CD14-positive monocyte (primary cell): ENCODE measurements at regions not wholly inside any gene's neighbourhood (a gene's known extent, or its start where the extent isn't known, plus 50 kb on each side); places are given as distances from the start of the nearest gene placed in this dataset.

Experiments used
- DNase-seq, 3 donors: peaks; one replicate each; pipeline ENCODE4 v3.0.0-alpha.2; 2011 to 2022
- H2AFZ ChIP-seq: 2 replicates; pipeline ENCODE4 v1.6.0; 2012; ENCODE audit warnings: mild to moderate bottlenecking, low read depth, low read length, inconsistent platforms; ENCODE audit not compliant: insufficient read depth, poor library complexity, severe bottlenecking
- H3K27ac ChIP-seq, 2 donors: 1 replicate in 1 of 2; 2 replicates in 1 of 2; pipeline ENCODE4 v1.5.1; 2012 to 2013; ENCODE audit warnings: low read length in 2 of 2, control low read depth in 1 of 2, inconsistent platforms in 1 of 2, low read depth in 1 of 2, mild to moderate bottlenecking in 1 of 2
- H3K27me3 ChIP-seq, 2 donors: one replicate each; pipeline versions ENCODE4 v1.6.0 to v1.6.1; 2011 to 2013; ENCODE audit warnings: low read length in 2 of 2; ENCODE audit not compliant: control insufficient read depth in 2 of 2, insufficient read depth in 2 of 2
- H3K36me3 ChIP-seq, 2 donors: replicated peaks in 1 of 2; 1 replicate in 1 of 2; 2 replicates in 1 of 2; pipeline versions ENCODE4 v1.5.1 to v1.6.1; 2012 to 2013; ENCODE audit warnings: low read length in 2 of 2, control low read depth in 1 of 2, inconsistent platforms in 1 of 2, mild to moderate bottlenecking in 1 of 2; ENCODE audit not compliant: insufficient read depth in 2 of 2, control insufficient read depth in 1 of 2
- H3K4me1 ChIP-seq, 2 donors: 1 replicate in 1 of 2; 2 replicates in 1 of 2; pipeline versions ENCODE4 v1.5.1 to v1.6.1; 2012 to 2013; ENCODE audit warnings: low read length in 2 of 2, control low read depth in 1 of 2, inconsistent platforms in 1 of 2, mild to moderate bottlenecking in 1 of 2, moderate library complexity in 1 of 2; ENCODE audit not compliant: insufficient read depth in 2 of 2, control insufficient read depth in 1 of 2
- H3K4me2 ChIP-seq: replicated peaks from 2 replicates; pipeline ENCODE3; 2012; ENCODE audit warnings: low read length, moderate library complexity, mild to moderate bottlenecking; ENCODE audit not compliant: poor library complexity, severe bottlenecking; ENCODE audit errors: extremely low read depth
- H3K4me3 ChIP-seq, 3 experiments: fragments of 200-600 bp in 1 of 3; sonication (generic) in 1 of 3; replicated peaks in 1 of 3; 1 replicate in 2 of 3; 2 replicates in 1 of 3; pipeline ENCODE4 v1.5.1; 2011 to 2013; ENCODE audit warnings: low read length in 3 of 3, mild to moderate bottlenecking in 3 of 3, control low read depth in 2 of 3, low read depth in 2 of 3, inconsistent platforms in 1 of 3, moderate library complexity in 1 of 3
- H3K79me2 ChIP-seq: 2 replicates; pipeline ENCODE4 v1.6.0; 2012; ENCODE audit warnings: mild to moderate bottlenecking, control low read depth, inconsistent platforms, low read length, moderate library complexity; ENCODE audit not compliant: insufficient read depth
- H3K9ac ChIP-seq: 2 replicates; pipeline ENCODE4 v1.6.0; 2017; ENCODE audit warnings: low read length, mild to moderate bottlenecking; ENCODE audit not compliant: insufficient read depth, poor library complexity, severe bottlenecking
- H3K9me3 ChIP-seq, 2 donors: replicated peaks in 1 of 2; 1 replicate in 1 of 2; 2 replicates in 1 of 2; pipeline versions ENCODE4 v1.5.1 to v1.6.1; 2012 to 2013; ENCODE audit warnings: low read length in 2 of 2, control low read depth in 1 of 2; ENCODE audit not compliant: control insufficient read depth in 1 of 2, insufficient read depth in 1 of 2
- H4K20me1 ChIP-seq: 2 replicates; pipeline ENCODE4 v1.6.0; 2012; ENCODE audit warnings: mild to moderate bottlenecking, low read length, control low read depth, moderate library complexity; ENCODE audit not compliant: insufficient read depth
- H3K27ac Mint-ChIP-seq, 7 donors: one replicate each; pipeline ENCODE4 v1.8.0; 2020; ENCODE audit warnings: mild to moderate bottlenecking in 7 of 7, mixed read lengths in 7 of 7, moderate library complexity in 6 of 7, inconsistent platforms in 2 of 7
- H3K27me3 Mint-ChIP-seq, 3 donors: one replicate each; pipeline ENCODE4 v1.8.0; 2021 to 2022; ENCODE audit warnings: low read depth in 3 of 3, mild to moderate bottlenecking in 3 of 3, mixed read lengths in 3 of 3, moderate library complexity in 3 of 3, inconsistent platforms in 1 of 3
- H3K36me3 Mint-ChIP-seq, 2 donors: one replicate each; pipeline ENCODE4 v1.8.0; 2020; ENCODE audit warnings: mixed read lengths in 2 of 2, inconsistent platforms in 1 of 2, mild to moderate bottlenecking in 1 of 2
- H3K4me1 Mint-ChIP-seq: one replicate; pipeline ENCODE4 v1.8.0; 2020; ENCODE audit warnings: mild to moderate bottlenecking, mixed read lengths
- H3K4me3 Mint-ChIP-seq, 2 donors: one replicate each; pipeline ENCODE4 v1.8.0; 2020; ENCODE audit warnings: mild to moderate bottlenecking in 2 of 2, mixed read lengths in 2 of 2, moderate library complexity in 1 of 2
- H3K9me3 Mint-ChIP-seq, 7 donors: one replicate each; pipeline ENCODE4 v1.8.0; 2020 to 2022; ENCODE audit warnings: mixed read lengths in 7 of 7, mild to moderate bottlenecking in 6 of 7, moderate library complexity in 6 of 7, inconsistent platforms in 2 of 7
- WGBS: methylation state at CpG from one replicate; pipeline ENCODE4 v1.1.5; 2013; ENCODE audit warnings: missing lambda C conversion rate; ENCODE audit not compliant: insufficient coverage; 5-methylcytosine and 5-hydroxymethylcytosine counted together
- intact Hi-C, 2 donors: fragments of 100-400 bp; cut with micrococcal nuclease; formaldehyde crosslinking; loops; one replicate each; pipeline versions ENCODE4 v1.15.0 to v1.15.1; 2023
- TF ChIP-seq, protein P1 (sequence below): fragments of 200-600 bp; IDR thresholded peaks from one replicate; pipeline ENCODE4 v1.8.0; 2022; ENCODE audit warnings: antibody characterized with exemption, mild to moderate bottlenecking

DNA sequence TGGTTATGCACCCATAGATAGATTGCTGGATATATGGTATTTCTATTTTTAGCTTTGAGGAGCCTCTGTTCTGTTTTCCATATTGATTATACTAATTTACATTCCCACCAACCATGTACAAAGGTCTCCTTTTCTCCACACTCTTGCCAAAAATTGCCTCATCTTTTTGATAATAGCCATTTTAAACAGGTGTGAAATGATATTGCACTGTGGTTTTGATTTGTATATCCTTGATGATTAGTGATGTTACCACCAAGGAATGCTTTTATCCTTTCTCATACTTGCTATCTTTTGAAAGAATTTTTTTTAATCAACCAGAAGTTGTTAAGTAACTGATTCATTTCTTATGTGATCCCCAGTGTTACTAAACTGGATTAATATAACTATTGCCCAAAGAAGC, 60.0 kb downstream of the BBS10 start:
- Histone ChIP-seq H3K9ac (no peak overlapping the region), H3K79me2 (no peaks in the 10 kb centered on the region), H3K4me3 (no peak overlapping the region), H3K36me3 (no peaks in the 10 kb centered on the region), H4K20me1 (no peaks in the 10 kb centered on the region), H3K4me2 (no peak overlapping the region), H2AFZ (no peak overlapping the region), H3K27me3 (no peaks in the 10 kb centered on the region), H3K27ac (no peak overlapping the region), H3K4me1 (no peaks in the 10 kb centered on the region), H3K9me3 (no peaks in the 10 kb centered on the region)
- Mint-ChIP-seq H3K4me1 (no peaks in the 10 kb centered on the region), H3K9me3 (peaks cover 0 to 15% (median 7%) of the 10 kb centered on the region in 7 donors), H3K36me3 (no peaks in the 10 kb centered on the region), H3K4me3 (no peak overlapping the region), H3K27me3 (peaks cover 0 to 4% (median 0%) of the 10 kb centered on the region in 3 donors), H3K27ac (no peak overlapping the region)
- no peak for DNase-seq
- intact Hi-C loops, result no loop called here
- TF ChIP-seq, protein P1, sequence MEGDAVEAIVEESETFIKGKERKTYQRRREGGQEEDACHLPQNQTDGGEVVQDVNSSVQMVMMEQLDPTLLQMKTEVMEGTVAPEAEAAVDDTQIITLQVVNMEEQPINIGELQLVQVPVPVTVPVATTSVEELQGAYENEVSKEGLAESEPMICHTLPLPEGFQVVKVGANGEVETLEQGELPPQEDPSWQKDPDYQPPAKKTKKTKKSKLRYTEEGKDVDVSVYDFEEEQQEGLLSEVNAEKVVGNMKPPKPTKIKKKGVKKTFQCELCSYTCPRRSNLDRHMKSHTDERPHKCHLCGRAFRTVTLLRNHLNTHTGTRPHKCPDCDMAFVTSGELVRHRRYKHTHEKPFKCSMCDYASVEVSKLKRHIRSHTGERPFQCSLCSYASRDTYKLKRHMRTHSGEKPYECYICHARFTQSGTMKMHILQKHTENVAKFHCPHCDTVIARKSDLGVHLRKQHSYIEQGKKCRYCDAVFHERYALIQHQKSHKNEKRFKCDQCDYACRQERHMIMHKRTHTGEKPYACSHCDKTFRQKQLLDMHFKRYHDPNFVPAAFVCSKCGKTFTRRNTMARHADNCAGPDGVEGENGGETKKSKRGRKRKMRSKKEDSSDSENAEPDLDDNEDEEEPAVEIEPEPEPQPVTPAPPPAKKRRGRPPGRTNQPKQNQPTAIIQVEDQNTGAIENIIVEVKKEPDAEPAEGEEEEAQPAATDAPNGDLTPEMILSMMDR, result no peak

DNA sequence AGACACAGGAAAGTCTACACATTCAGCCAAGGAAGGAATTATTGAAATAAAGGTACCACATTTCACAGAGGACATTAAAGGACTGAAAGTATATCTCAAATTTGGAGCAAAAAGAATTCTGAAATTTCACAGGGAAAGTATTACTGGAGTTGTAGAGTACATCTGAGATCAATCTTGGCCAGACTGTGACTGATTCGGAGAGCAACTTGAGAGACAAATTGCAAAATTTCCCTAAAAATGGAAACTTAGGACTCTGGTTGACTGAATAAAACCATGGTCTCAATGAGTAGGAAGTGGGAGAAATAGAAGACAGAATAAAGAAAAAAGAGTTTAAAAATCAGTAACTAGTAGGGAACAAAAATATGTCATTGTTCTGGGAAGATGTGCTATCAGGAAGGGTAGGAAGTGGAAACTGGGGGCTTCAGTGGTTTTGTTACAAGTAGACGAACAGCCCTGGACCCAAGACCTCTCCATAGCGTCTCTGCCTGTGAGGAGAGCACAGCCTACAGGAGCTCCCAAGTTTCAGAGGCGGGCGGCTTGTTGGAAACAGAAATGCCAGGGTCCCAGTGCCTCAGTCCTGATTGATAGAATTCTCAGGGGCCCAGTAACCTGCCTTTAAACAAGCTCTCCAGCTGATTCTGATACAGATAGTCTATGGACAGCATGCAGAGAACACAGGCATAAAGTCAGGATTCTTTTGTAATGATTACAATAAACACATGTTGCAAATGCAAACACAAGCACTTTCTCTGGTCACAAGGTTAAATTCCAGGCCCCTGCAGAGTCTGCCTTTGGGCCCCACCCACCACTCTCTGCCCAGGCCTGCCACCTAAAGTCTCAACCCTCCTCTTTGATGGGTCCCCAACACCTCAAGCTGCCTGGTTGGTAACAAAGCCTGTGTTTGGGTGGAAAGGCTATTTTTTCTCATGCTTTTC, 63.1 kb downstream of the BBS10 start:
- Mint-ChIP-seq H3K4me3 (no peak overlapping the region), H3K4me1 (no peaks in the 10 kb centered on the region), H3K9me3 (peaks cover 0 to 2% (median 0%) of the 10 kb centered on the region in 7 donors), H3K27ac (no peak overlapping the region), H3K36me3 (no peaks in the 10 kb centered on the region), H3K27me3 (peaks cover 1 to 2% (median 2%) of the 10 kb centered on the region in 3 donors)
- no peak overlapping the region for H3K27ac ChIP-seq
- no peaks in the 10 kb centered on the region for H3K36me3 ChIP-seq
- no peak overlapping the region for H3K4me2 ChIP-seq
- intact Hi-C loops, result no loop called here
- 100% methylated on average over 3 of the region's 5 CpGs for WGBS
- no peaks in the 10 kb centered on the region for H3K79me2 ChIP-seq
- H4K20me1 ChIP-seq, result no peaks in the 10 kb centered on the region
- H2AFZ ChIP-seq, result no peak overlapping the region
- no peaks in the 10 kb centered on the region for H3K27me3 ChIP-seq
- no peaks in the 10 kb centered on the region for H3K9me3 ChIP-seq
- H3K9ac ChIP-seq, result no peak overlapping the region
- no peaks in the 10 kb centered on the region for H3K4me1 ChIP-seq
- no peak overlapping the region for H3K4me3 ChIP-seq
- TF ChIP-seq, protein P1, result no peak
- no peak for DNase-seq
